ENCODE measurements at regions not wholly inside any gene's neighbourhood (a gene's known extent, or its start where the extent isn't known, plus 50 kb on each side); places are given as distances from the start of the nearest gene placed in this dataset.

- CTCF ChIA-PET (ENCODE audit: partially characterized antibody): interaction anchor here (1.0 to 3.8 kb wide), 8 partner anchors 8 to 159 kb away, joined by 3 to 15 read pairs (median 4); no protein-coding TSS in a partner anchor
Measured at GRCh38 chr17:74040291-74040690, 163.2 kb upstream of the RPL38 start.

More at GRCh38 chr17:74040291-74040690, 163.2 kb upstream of the RPL38 start:
- no peak overlapping the region for H2AFZ ChIP-seq (ENCODE audit: low read length)
- POLR2A ChIA-PET (ENCODE audit: partially characterized antibody): interaction anchor here (0.6 to 1.5 kb wide), 2 partner anchors 11 to 32 kb away, joined by 3 read pairs; no protein-coding TSS in a partner anchor
- no peak overlapping the region for H4K5ac ChIP-seq (ENCODE audit: insufficient read length, low read depth, low read length)
- H3K56ac ChIP-seq (replicated peaks; ENCODE audit: insufficient read length, low read depth, low read length): no peak overlapping the region
- H3K18ac ChIP-seq (ENCODE audit: extremely low read depth, low read length): no peak overlapping the region
- no peaks in the 10 kb centered on the region for H3K9me3 ChIP-seq (ENCODE audit: insufficient read depth in 2 of 2, low read depth in 1 of 2, low read length in 1 of 2)
- no peak overlapping the region for H3K23ac ChIP-seq (ENCODE audit: insufficient read length)
- H4K91ac ChIP-seq (replicated peaks; ENCODE audit: insufficient read length, low read length): no peak overlapping the region
- no peaks in the 10 kb centered on the region for H3K36me3 ChIP-seq (ENCODE audit: control insufficient read depth in 2 of 4, insufficient read depth in 4 of 4, low read length in 3 of 4)
- H3K9ac ChIP-seq (replicated peaks in 1 of 4; ENCODE audit: extremely low read depth in 1 of 4, low read depth in 3 of 4, low read length in 3 of 4): no peak overlapping the region
- peak overlapping the region; percentile 38 for H3K4ac ChIP-seq (replicated peaks; ENCODE audit: insufficient read length, low read depth, low read length)
- H3K27me3 ChIP-seq (replicated peaks in 1 of 4; ENCODE audit: control insufficient read depth in 3 of 4, extremely low read depth in 1 of 4, insufficient read depth in 3 of 4, low read length in 3 of 4): no peaks in the 10 kb centered on the region
- no peak overlapping the region for H3K4me2 ChIP-seq (ENCODE audit: insufficient read depth in 1 of 2, low read depth in 2 of 2, low read length in 2 of 2)
- TF ChIP-seq ASH2L (IDR thresholded peaks at IDR 0.05; ENCODE audit: low read length) (no peak), KDM1A (IDR thresholded peaks at IDR 0.05; ENCODE audit: borderline replicate concordance, low read length) (no peak), TAF7 (optimal IDR thresholded peaks at IDR 0.05; ENCODE audit: borderline replicate concordance, low read depth, low read length) (no peak), FOSL1 (IDR thresholded peaks at IDR 0.05; ENCODE audit: insufficient read depth, low read depth, low read length) (no peak), ATF3 (IDR thresholded peaks at IDR 0.05; ENCODE audit: insufficient read depth, low read depth, low read length) (no peak), MAFK (IDR thresholded peaks at IDR 0.05; ENCODE audit: low read depth, low read length) (no peak), CHD2 (IDR thresholded peaks at IDR 0.05; ENCODE audit: low read length) (no peak), MAX (IDR thresholded peaks at IDR 0.05) (no peak), HDAC6 (IDR thresholded peaks at IDR 0.05; ENCODE audit: low read depth, low read length) (no peak), RBBP5 (IDR thresholded peaks at IDR 0.05; ENCODE audit: borderline replicate concordance, low read depth, low read length) (no peak)
- no peak overlapping the region for H2BK120ac ChIP-seq (replicated peaks; ENCODE audit: low read depth, low read length)
- 86% methylated on average over 9 of the region's 9 CpGs; no CpG with 5 or more reads in 1 of the 2 experiments for WGBS, 2 experiments (ENCODE audit: extremely low coverage in 1 of 2, insufficient coverage in 1 of 2, insufficient read length in 1 of 2, insufficient replicate concordance in 2 of 2, low coverage in 1 of 2, low lambda C conversion rate in 2 of 2, missing lambda C conversion rate in 1 of 2)
- FAIRE-seq (no peak), DNase-seq (ENCODE audit: low read depth in 1 of 2, low spot score in 2 of 2) (no peak)
- H2BK20ac ChIP-seq (ENCODE audit: low read length): no peak overlapping the region
- no peak overlapping the region for H3K14ac ChIP-seq (ENCODE audit: insufficient read length)
- H4K8ac ChIP-seq (ENCODE audit: extremely low read depth, insufficient read depth, low read length): peak overlapping the region; percentile 19; the same call in 1 of the 2 replicates
- no peak overlapping the region for H2BK12ac ChIP-seq (ENCODE audit: low read depth, low read length)
- H2AK5ac ChIP-seq (ENCODE audit: low read depth, low read length): no peak overlapping the region
- no peak overlapping the region for H3K27ac ChIP-seq (ENCODE audit: low read depth, low read length)
- no peaks in the 10 kb centered on the region for H4K20me1 ChIP-seq (replicated peaks in 1 of 2; ENCODE audit: control insufficient read depth in 1 of 2, insufficient read depth in 2 of 2, low read length in 2 of 2)
- H3K79me2 ChIP-seq (ENCODE audit: control insufficient read depth in 1 of 2, insufficient read depth in 2 of 2, low read length in 2 of 2): no peaks in the 10 kb centered on the region
- H2BK15ac ChIP-seq (ENCODE audit: low read length): no peak overlapping the region
- H3K4me1 ChIP-seq (replicated peaks in 1 of 4; ENCODE audit: control insufficient read depth in 3 of 4, insufficient read depth in 4 of 4, low read length in 3 of 4): no peaks in the 10 kb centered on the region
- H3K79me1 ChIP-seq (ENCODE audit: low read depth, low read length): no peaks in the 10 kb centered on the region
- H3K4me3 ChIP-seq (ENCODE audit: extremely low read depth in 1 of 4, insufficient read depth in 2 of 4, low read depth in 3 of 4, low read length in 4 of 4): no peak overlapping the region
- H3K23me2 ChIP-seq (ENCODE audit: low read depth, low read length): no peaks in the 10 kb centered on the region; the same call in 1 of the 2 replicates
- H2BK5ac ChIP-seq (ENCODE audit: low read depth, low read length): no peak overlapping the region
